Trophoblast cell (in vitro differentiated cells and primary cell): ENCODE measurements at regions not wholly inside any gene's neighbourhood (a gene's known extent, or its start where the extent isn't known, plus 50 kb on each side); places are given as distances from the start of the nearest gene placed in this dataset.
A peak's percentile ranks its signal among the peaks of the same experiment; 100 is the strongest.

Experiments used
- DNase-seq, 2 donors: peaks; one replicate each; pipeline ENCODE4 v3.0.0-alpha.2; 2016
- H2AFZ ChIP-seq: 2 replicates; pipeline ENCODE4 v1.6.1; 2013; ENCODE audit warnings: low read length, moderate library complexity, mild to moderate bottlenecking; ENCODE audit not compliant: insufficient read depth, poor library complexity
- H2AK5ac ChIP-seq: 2 replicates; pipeline ENCODE4 v1.6.1; 2013; ENCODE audit warnings: mild to moderate bottlenecking, low read length
- H2BK120ac ChIP-seq: 2 replicates; pipeline ENCODE4 v1.6.1; 2013; ENCODE audit warnings: low read length, mild to moderate bottlenecking, moderate library complexity; ENCODE audit not compliant: insufficient read depth, poor library complexity
- H2BK12ac ChIP-seq: 2 replicates; pipeline ENCODE4 v1.6.1; 2013; ENCODE audit warnings: mild to moderate bottlenecking, low read length, moderate library complexity
- H2BK5ac ChIP-seq: 2 replicates; pipeline ENCODE4 v1.6.1; 2013; ENCODE audit warnings: low read length, low read depth, moderate library complexity, mild to moderate bottlenecking; ENCODE audit not compliant: poor library complexity
- H3K14ac ChIP-seq: 2 replicates; pipeline ENCODE4 v1.6.1; 2013; ENCODE audit warnings: mild to moderate bottlenecking, low read length
- H3K18ac ChIP-seq: 2 replicates; pipeline ENCODE4 v1.6.1; 2013; ENCODE audit warnings: mild to moderate bottlenecking, low read length
- H3K23ac ChIP-seq: 2 replicates; pipeline ENCODE4 v1.6.1; 2013; ENCODE audit warnings: low read length
- H3K27ac ChIP-seq: 2 replicates; pipeline ENCODE4 v1.5.1; 2013; ENCODE audit warnings: low read depth, mild to moderate bottlenecking, inconsistent platforms, low read length, moderate library complexity
- H3K27me3 ChIP-seq: 2 replicates; pipeline ENCODE4 v1.6.1; 2013; ENCODE audit warnings: inconsistent platforms, mild to moderate bottlenecking, low read length, moderate library complexity; ENCODE audit not compliant: insufficient read depth
- H3K36me3 ChIP-seq, 2 experiments: 1 replicate in 1 of 2; 2 replicates in 1 of 2; pipeline ENCODE4 v1.6.1; 2013; ENCODE audit warnings: low read length in 2 of 2, mild to moderate bottlenecking in 2 of 2, moderate library complexity in 1 of 2; ENCODE audit not compliant: insufficient read depth in 2 of 2, control insufficient read depth in 1 of 2
- H3K4ac ChIP-seq: 2 replicates; pipeline ENCODE4 v1.6.1; 2013; ENCODE audit warnings: low read depth, mild to moderate bottlenecking, low read length, moderate library complexity
- H3K4me1 ChIP-seq, 2 experiments: 1 replicate in 1 of 2; 2 replicates in 1 of 2; pipeline ENCODE4 v1.6.1; 2013; ENCODE audit warnings: low read length in 2 of 2, mild to moderate bottlenecking in 2 of 2, moderate library complexity in 1 of 2; ENCODE audit not compliant: insufficient read depth in 2 of 2, control insufficient read depth in 1 of 2
- H3K4me2 ChIP-seq: 2 replicates; pipeline ENCODE4 v1.6.1; 2013; ENCODE audit warnings: inconsistent platforms, mild to moderate bottlenecking, low read length, moderate library complexity
- H3K4me3 ChIP-seq: 2 replicates; pipeline ENCODE4 v1.5.1; 2013; ENCODE audit warnings: mild to moderate bottlenecking, low read depth, low read length, inconsistent platforms
- H3K79me1 ChIP-seq: one replicate; pipeline ENCODE4 v1.6.1; 2013; ENCODE audit warnings: low read length
- H3K79me2 ChIP-seq: 2 replicates; pipeline ENCODE4 v1.6.1; 2013; ENCODE audit warnings: low read length, mild to moderate bottlenecking; ENCODE audit not compliant: control insufficient read depth, insufficient read depth, poor library complexity
- H3K9ac ChIP-seq: 2 replicates; pipeline ENCODE4 v1.6.1; 2013; ENCODE audit warnings: mild to moderate bottlenecking, low read length
- H3K9me3 ChIP-seq: 2 replicates; pipeline ENCODE4 v1.6.1; 2013; ENCODE audit warnings: low read depth, mild to moderate bottlenecking, control low read depth, inconsistent platforms, low read length; ENCODE audit not compliant: insufficient read depth
- H4K12ac ChIP-seq: 2 replicates; pipeline ENCODE4 v1.6.1; 2013; ENCODE audit warnings: low read depth, mild to moderate bottlenecking, low read length, moderate library complexity
- H4K8ac ChIP-seq: 2 replicates; pipeline ENCODE4 v1.6.1; 2013; ENCODE audit warnings: low read depth, mild to moderate bottlenecking, low read length, moderate library complexity
- H4K91ac ChIP-seq: one replicate; pipeline ENCODE4 v1.6.1; 2013; ENCODE audit warnings: low read depth, mild to moderate bottlenecking, low read length, moderate library complexity
- WGBS: extraction: QIAGEN DNeasy Blood & Tissue Kit; methylation state at CpG from one replicate; pipeline ENCODE4 v1.1.7; 2013; ENCODE audit warnings: missing lambda C conversion rate; ENCODE audit not compliant: insufficient read length, insufficient coverage; ENCODE audit errors: extremely low coverage; 5-methylcytosine and 5-hydroxymethylcytosine counted together

GRCh38 chrX:1925053-1925481, 310.2 kb downstream of the ASMT start:
- Histone ChIP-seq H3K36me3 (no peaks in the 10 kb centered on the region), H3K9me3 (no peaks in the 10 kb centered on the region), H3K79me1 (no peaks in the 10 kb centered on the region), H3K4me2 (peak overlapping the region; percentile 43), H2BK12ac (no peak overlapping the region), H3K27ac (no peak overlapping the region), H3K18ac (no peak overlapping the region), H3K9ac (no peak overlapping the region), H3K79me2 (no peaks in the 10 kb centered on the region), H3K4me1 (peaks cover 0 to 1% of the 10 kb centered on the region in 2 experiments), H4K91ac (no peak overlapping the region), H3K27me3 (no peaks in the 10 kb centered on the region), H2BK5ac (no peak overlapping the region), H3K4ac (no peak overlapping the region), H2BK120ac (no peak overlapping the region), H3K4me3 (no peak overlapping the region), H3K14ac (no peak overlapping the region), H3K23ac (no peak overlapping the region), H4K8ac (no peak overlapping the region), H2AFZ (no peak overlapping the region), H2AK5ac (no peak overlapping the region), H4K12ac (no peak overlapping the region)
- DNase-seq = no peak
- no CpG with 5 or more reads among the region's 20 CpGs for WGBS

DNA sequence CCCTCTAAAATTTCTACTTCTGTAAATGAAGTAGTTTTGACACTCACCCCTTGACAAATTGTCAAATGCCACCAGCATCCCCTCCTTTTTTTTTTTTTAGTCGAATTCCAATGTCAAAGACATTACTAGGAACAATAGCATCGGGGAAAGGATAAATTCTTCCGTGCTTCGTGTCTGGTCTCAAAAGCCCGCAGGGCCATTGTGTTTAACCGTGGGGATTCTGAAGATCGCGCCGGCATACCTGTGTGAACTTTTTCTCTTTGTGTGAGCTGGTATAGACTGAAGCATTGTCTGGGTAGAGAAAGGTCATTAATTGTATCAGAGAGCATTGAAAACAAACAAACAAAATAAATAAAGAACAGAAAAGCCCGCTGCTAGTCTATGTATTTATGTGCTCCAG, 313.9 kb downstream of the ASMT start:
- Histone ChIP-seq H2AFZ (no peak overlapping the region), H3K27ac (no peak overlapping the region), H3K9me3 (no peaks in the 10 kb centered on the region), H3K4ac (no peak overlapping the region), H2AK5ac (no peak overlapping the region), H4K8ac (no peak overlapping the region), H3K14ac (no peak overlapping the region), H3K36me3 (no peaks in the 10 kb centered on the region), H3K4me3 (no peak overlapping the region), H3K79me2 (no peaks in the 10 kb centered on the region), H3K23ac (no peak overlapping the region), H3K18ac (no peak overlapping the region), H3K9ac (no peak overlapping the region), H4K12ac (no peak overlapping the region), H3K79me1 (no peaks in the 10 kb centered on the region), H2BK12ac (no peak overlapping the region), H2BK5ac (no peak overlapping the region), H3K4me1 (peaks cover 0 to 1% of the 10 kb centered on the region in 2 experiments), H4K91ac (no peak overlapping the region), H3K4me2 (no peak overlapping the region), H3K27me3 (no peaks in the 10 kb centered on the region), H2BK120ac (no peak overlapping the region)
- WGBS = no CpG with 5 or more reads among the region's 10 CpGs
- DNase-seq = peak; percentile 5 to 16

DNA sequence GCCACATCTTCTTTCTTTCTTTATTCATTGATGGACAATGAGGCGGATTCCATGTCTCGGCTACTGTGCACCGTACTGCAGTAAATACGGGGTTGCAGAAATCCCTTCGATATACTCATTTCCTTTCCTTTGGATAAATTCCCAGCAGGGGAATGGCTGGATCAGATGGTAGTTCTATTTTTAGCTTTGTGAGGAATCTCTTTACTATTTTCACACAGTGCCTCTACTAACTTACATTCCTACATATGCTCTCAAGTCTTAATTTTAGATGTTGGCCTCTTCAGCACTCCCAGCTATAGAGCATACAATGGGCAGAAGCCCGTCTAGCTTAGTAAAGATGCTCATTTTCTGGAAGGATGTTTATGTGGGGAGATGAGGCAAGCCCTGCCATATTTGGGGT, 317.4 kb downstream of the ASMT start:
- H2AFZ ChIP-seq = no peak overlapping the region
- no peaks in the 10 kb centered on the region for H3K79me2 ChIP-seq
- H3K9me3 ChIP-seq = no peaks in the 10 kb centered on the region
- no peaks in the 10 kb centered on the region for H3K36me3 ChIP-seq
- no CpG with 5 or more reads among the region's 6 CpGs for WGBS
- DNase-seq = no peak
- no peak overlapping the region for H2BK120ac ChIP-seq
- no peak overlapping the region for H2AK5ac ChIP-seq
- no peak overlapping the region for H3K9ac ChIP-seq
- no peak overlapping the region for H3K23ac ChIP-seq
- H3K27me3 ChIP-seq = no peaks in the 10 kb centered on the region
- no peak overlapping the region for H2BK12ac ChIP-seq
- H3K14ac ChIP-seq = no peak overlapping the region
- no peak overlapping the region for H3K4me3 ChIP-seq
- H4K12ac ChIP-seq = no peak overlapping the region
- no peak overlapping the region for H2BK5ac ChIP-seq
- H3K79me1 ChIP-seq = no peaks in the 10 kb centered on the region
- no peak overlapping the region for H3K4ac ChIP-seq
- no peak overlapping the region for H4K91ac ChIP-seq
- H3K4me2 ChIP-seq = no peak overlapping the region
- no peak overlapping the region for H3K18ac ChIP-seq
- no peaks in the 10 kb centered on the region for H3K4me1 ChIP-seq
- no peak overlapping the region for H4K8ac ChIP-seq
- no peak overlapping the region for H3K27ac ChIP-seq

GRCh38 chrX:1933964-1934363, 319.1 kb downstream of the ASMT start:
- H3K4me2 ChIP-seq = no peak overlapping the region
- no peak overlapping the region for H2AK5ac ChIP-seq
- H3K79me1 ChIP-seq = no peaks in the 10 kb centered on the region
- H3K9me3 ChIP-seq = no peaks in the 10 kb centered on the region
- H3K36me3 ChIP-seq = no peaks in the 10 kb centered on the region
- no peak overlapping the region for H3K27ac ChIP-seq
- H2BK12ac ChIP-seq = no peak overlapping the region
- no peak overlapping the region for H2AFZ ChIP-seq
- no peak overlapping the region for H3K9ac ChIP-seq
- no peak overlapping the region for H3K4ac ChIP-seq
- H3K27me3 ChIP-seq = no peaks in the 10 kb centered on the region
- no peak for DNase-seq
- H2BK5ac ChIP-seq = no peak overlapping the region
- no peak overlapping the region for H4K91ac ChIP-seq
- no peak overlapping the region for H3K4me3 ChIP-seq
- H3K4me1 ChIP-seq = no peaks in the 10 kb centered on the region
- H3K23ac ChIP-seq = no peak overlapping the region
- H3K14ac ChIP-seq = no peak overlapping the region
- WGBS = no CpG with 5 or more reads among the region's 9 CpGs
- H4K12ac ChIP-seq = no peak overlapping the region
- H3K79me2 ChIP-seq = no peaks in the 10 kb centered on the region
- no peak overlapping the region for H2BK120ac ChIP-seq
- H3K18ac ChIP-seq = no peak overlapping the region
- H4K8ac ChIP-seq = no peak overlapping the region
